Fibroblast of lung (primary cell): ENCODE measurements at regions not wholly inside any gene's neighbourhood (a gene's known extent, or its start where the extent isn't known, plus 50 kb on each side); places are given as distances from the start of the nearest gene placed in this dataset.

ENCODE experiments used
- DNase-seq, 2 donors: peaks; one replicate each; pipeline versions ENCODE4 v3.0.0 to v3.0.0-alpha.2; 2010; ENCODE audit warnings: low read depth in 2 of 2
- H2AFZ ChIP-seq: 2 replicates; pipeline ENCODE4 v1.5.1; 2012; ENCODE audit warnings: low read length, control low read depth, inconsistent platforms
- H3K27ac ChIP-seq: 2 replicates; pipeline ENCODE4 v1.5.1; 2011; ENCODE audit warnings: low read length, control low read depth; ENCODE audit not compliant: insufficient read depth
- H3K27me3 ChIP-seq: 2 replicates; pipeline ENCODE4 v1.5.1; 2011; ENCODE audit warnings: mild to moderate bottlenecking, low read length; ENCODE audit not compliant: control insufficient read depth, insufficient read depth
- H3K36me3 ChIP-seq: 2 replicates; pipeline ENCODE4 v1.5.1; 2011; ENCODE audit warnings: low read length; ENCODE audit not compliant: control insufficient read depth, insufficient read depth
- H3K4me1 ChIP-seq: 2 replicates; pipeline ENCODE4 v1.5.1; 2011; ENCODE audit warnings: low read length; ENCODE audit not compliant: control insufficient read depth, insufficient read depth; ENCODE audit errors: extremely low read depth
- H3K4me2 ChIP-seq: 2 replicates; pipeline ENCODE4 v1.5.1; 2011; ENCODE audit warnings: low read length, control low read depth; ENCODE audit not compliant: insufficient read depth; ENCODE audit errors: extremely low read depth
- H3K4me3 ChIP-seq, 4 experiments: fragments of 200-600 bp in 1 of 4; sonication (generic) in 1 of 4; replicated peaks in 1 of 4; 2 replicates each; pipeline ENCODE4 v1.5.1; 2011 to 2016; ENCODE audit warnings: low read length in 4 of 4, low read depth in 3 of 4, mild to moderate bottlenecking in 3 of 4, control low read depth in 2 of 4, inconsistent platforms in 1 of 4, mixed read lengths in 1 of 4; ENCODE audit not compliant: insufficient read depth in 1 of 4; ENCODE audit errors: control extremely low read depth in 1 of 4
- H3K79me2 ChIP-seq: 2 replicates; pipeline ENCODE4 v1.5.1; 2012; ENCODE audit warnings: mild to moderate bottlenecking, low read length, inconsistent platforms; ENCODE audit not compliant: control insufficient read depth, insufficient read depth
- H3K9ac ChIP-seq: 2 replicates; pipeline ENCODE4 v1.5.1; 2011; ENCODE audit warnings: mild to moderate bottlenecking, low read length, control low read depth; ENCODE audit not compliant: insufficient read depth
- H3K9me3 ChIP-seq: 2 replicates; pipeline ENCODE4 v1.5.1; 2012; ENCODE audit warnings: low read depth, low read length; ENCODE audit not compliant: control insufficient read depth, insufficient read depth
- H4K20me1 ChIP-seq: 2 replicates; pipeline ENCODE4 v1.5.1; 2011; ENCODE audit warnings: low read length; ENCODE audit not compliant: control insufficient read depth, insufficient read depth; ENCODE audit errors: extremely low read depth
- EZH2 ChIP-seq: IDR thresholded peaks from 2 replicates; pipeline ENCODE4 v1.5.1; 2012; ENCODE audit warnings: low read length, control low read depth, mild to moderate bottlenecking; ENCODE audit errors: missing control alignments
- TF ChIP-seq, protein P1 (sequence below), 2 donors: IDR thresholded peaks in 1 of 2; conservative IDR thresholded peaks in 1 of 2; 1 replicate in 1 of 2; 2 replicates in 1 of 2; pipeline ENCODE4 v1.5.1; 2011 to 2012; ENCODE audit warnings: low read length in 2 of 2, control low read depth in 1 of 2, inconsistent platforms in 1 of 2, low read depth in 1 of 2, mild to moderate bottlenecking in 1 of 2

DNA sequence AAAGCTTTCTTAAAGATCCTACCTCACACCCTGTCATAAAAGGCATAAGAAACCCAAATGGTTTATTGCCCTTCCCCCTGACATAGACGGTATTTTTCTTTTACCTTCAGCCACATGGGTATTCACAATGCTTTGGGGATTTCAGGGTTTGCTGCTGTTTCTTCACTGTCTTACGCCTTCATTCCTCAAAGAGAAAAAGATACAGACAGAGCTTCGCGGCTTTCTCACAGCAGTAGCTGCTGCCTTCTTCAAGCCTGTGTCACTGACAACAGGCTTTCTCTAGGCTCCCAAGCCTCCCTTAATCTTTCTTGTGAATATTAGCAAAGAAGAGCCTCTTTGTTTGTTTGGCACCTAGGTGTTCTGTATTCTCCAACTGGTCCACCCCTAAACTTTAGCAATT is 197.4 kb upstream of the ARID2 start:
- no peak overlapping the region for H3K4me2 ChIP-seq
- no peak overlapping the region for H3K4me3 ChIP-seq
- no peaks in the 10 kb centered on the region for H3K9me3 ChIP-seq
- DNase-seq = no peak
- H3K4me1 ChIP-seq = no peaks in the 10 kb centered on the region
- no peaks in the 10 kb centered on the region for H3K27me3 ChIP-seq
- no peaks in the 10 kb centered on the region for H3K79me2 ChIP-seq
- TF ChIP-seq, protein P1, sequence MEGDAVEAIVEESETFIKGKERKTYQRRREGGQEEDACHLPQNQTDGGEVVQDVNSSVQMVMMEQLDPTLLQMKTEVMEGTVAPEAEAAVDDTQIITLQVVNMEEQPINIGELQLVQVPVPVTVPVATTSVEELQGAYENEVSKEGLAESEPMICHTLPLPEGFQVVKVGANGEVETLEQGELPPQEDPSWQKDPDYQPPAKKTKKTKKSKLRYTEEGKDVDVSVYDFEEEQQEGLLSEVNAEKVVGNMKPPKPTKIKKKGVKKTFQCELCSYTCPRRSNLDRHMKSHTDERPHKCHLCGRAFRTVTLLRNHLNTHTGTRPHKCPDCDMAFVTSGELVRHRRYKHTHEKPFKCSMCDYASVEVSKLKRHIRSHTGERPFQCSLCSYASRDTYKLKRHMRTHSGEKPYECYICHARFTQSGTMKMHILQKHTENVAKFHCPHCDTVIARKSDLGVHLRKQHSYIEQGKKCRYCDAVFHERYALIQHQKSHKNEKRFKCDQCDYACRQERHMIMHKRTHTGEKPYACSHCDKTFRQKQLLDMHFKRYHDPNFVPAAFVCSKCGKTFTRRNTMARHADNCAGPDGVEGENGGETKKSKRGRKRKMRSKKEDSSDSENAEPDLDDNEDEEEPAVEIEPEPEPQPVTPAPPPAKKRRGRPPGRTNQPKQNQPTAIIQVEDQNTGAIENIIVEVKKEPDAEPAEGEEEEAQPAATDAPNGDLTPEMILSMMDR (conservative IDR thresholded peaks at IDR 0.05 in 1 of 2, IDR thresholded peaks at IDR 0.05 in 1 of 2; ENCODE audit: low read depth in 1 of 2, low read length in 2 of 2) = no peak
- no peak for TF ChIP-seq EZH2
- no peak overlapping the region for H3K27ac ChIP-seq
- no peaks in the 10 kb centered on the region for H4K20me1 ChIP-seq
- no peaks in the 10 kb centered on the region for H3K36me3 ChIP-seq
- H3K9ac ChIP-seq = no peak overlapping the region
- no peak overlapping the region for H2AFZ ChIP-seq

DNA sequence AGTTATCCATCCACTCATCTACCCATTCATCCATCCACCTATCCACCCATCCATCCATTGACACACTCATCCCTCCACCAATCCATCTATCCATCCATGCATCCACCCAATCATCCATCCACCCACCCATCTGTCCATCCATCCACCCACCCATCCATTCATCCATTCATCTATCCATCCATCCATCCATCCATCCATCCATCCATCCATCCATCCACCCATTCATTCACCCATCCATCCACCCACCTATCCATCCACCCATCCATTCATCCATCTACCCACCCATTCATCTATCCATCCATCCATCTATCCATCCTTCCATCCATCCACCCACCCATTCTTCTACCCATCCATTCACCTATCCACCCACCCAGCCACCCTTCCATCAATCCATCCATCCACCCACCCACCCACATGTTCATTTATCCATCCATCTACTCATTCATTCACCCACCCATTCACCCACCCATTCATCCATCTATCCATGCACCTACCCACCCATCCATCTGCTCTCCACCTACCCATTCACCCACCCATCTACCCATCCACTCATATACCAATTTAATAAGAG is 193.8 kb upstream of the ARID2 start:
- Histone ChIP-seq H3K9ac (no peak overlapping the region), H3K4me2 (no peak overlapping the region), H3K27me3 (no peaks in the 10 kb centered on the region), H2AFZ (no peak overlapping the region), H3K9me3 (no peaks in the 10 kb centered on the region), H3K36me3 (no peaks in the 10 kb centered on the region), H3K27ac (no peak overlapping the region), H4K20me1 (no peaks in the 10 kb centered on the region), H3K79me2 (no peaks in the 10 kb centered on the region), H3K4me1 (no peaks in the 10 kb centered on the region), H3K4me3 (no peak overlapping the region)
- DNase-seq = no peak
- TF ChIP-seq, protein P1 (conservative IDR thresholded peaks at IDR 0.05 in 1 of 2, IDR thresholded peaks at IDR 0.05 in 1 of 2; ENCODE audit: low read depth in 1 of 2, low read length in 2 of 2) = no peak
- no peak for TF ChIP-seq EZH2

DNA sequence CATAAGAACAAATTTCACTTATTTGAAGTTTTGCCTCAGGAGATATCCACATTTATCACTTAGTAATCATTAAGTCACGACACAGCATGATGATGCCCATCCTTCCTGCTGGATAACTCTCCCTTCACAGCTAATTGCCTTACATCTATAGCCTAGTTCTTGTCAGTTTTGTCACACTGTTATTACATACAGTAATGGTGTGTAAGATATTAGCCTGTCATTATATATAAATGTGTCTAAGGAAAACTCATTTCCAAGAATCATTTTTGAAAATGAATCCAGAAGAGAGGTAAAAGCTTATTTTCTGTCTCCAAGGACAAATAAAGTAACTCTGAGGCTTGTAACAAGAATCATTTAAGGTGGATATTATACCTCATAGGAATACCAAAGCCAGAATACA is 193.2 kb upstream of the ARID2 start:
- no peak for DNase-seq
- Histone ChIP-seq H3K27ac (no peak overlapping the region), H3K9me3 (no peaks in the 10 kb centered on the region), H3K36me3 (no peaks in the 10 kb centered on the region), H3K27me3 (no peaks in the 10 kb centered on the region), H3K79me2 (no peaks in the 10 kb centered on the region), H3K4me3 (no peak overlapping the region), H4K20me1 (no peaks in the 10 kb centered on the region), H3K4me1 (no peaks in the 10 kb centered on the region), H3K4me2 (no peak overlapping the region), H3K9ac (no peak overlapping the region), H2AFZ (no peak overlapping the region)
- TF ChIP-seq, protein P1 (conservative IDR thresholded peaks at IDR 0.05 in 1 of 2, IDR thresholded peaks at IDR 0.05 in 1 of 2; ENCODE audit: low read depth in 1 of 2, low read length in 2 of 2) = no peak
- no peak for TF ChIP-seq EZH2
